A549 (cell line): ENCODE measurements at regions not wholly inside any gene's neighbourhood (a gene's known extent, or its start where the extent isn't known, plus 50 kb on each side); places are given as distances from the start of the nearest gene placed in this dataset.

Experiments used
- EP300 ChIP-seq, 2 experiments: fragments of >200 bp; sonication (Bioruptor Twin); formaldehyde crosslinking; IDR thresholded peaks; 2 replicates in 1 of 2; 3 replicates in 1 of 2; pipeline ENCODE4 v1.6.1; 2016 to 2017
- ESRRA ChIP-seq: fragments of 150-350 bp; IDR thresholded peaks from 2 replicates; pipeline ENCODE4 v1.6.1; 2014; ENCODE audit warnings: mild to moderate bottlenecking, low read length, borderline replicate concordance
- HDAC2 ChIP-seq: fragments of 200-600 bp; sonication (generic); IDR thresholded peaks from 2 replicates; pipeline ENCODE4 v1.6.1; 2016
- JUNB ChIP-seq: fragments of >200 bp; sonication (Bioruptor Twin); formaldehyde crosslinking; IDR thresholded peaks from 2 replicates; pipeline ENCODE4 v1.6.1; 2016
- MAZ ChIP-seq: fragments of 150-350 bp; IDR thresholded peaks from 2 replicates; pipeline ENCODE4 v1.6.1; 2014; ENCODE audit warnings: antibody characterized with exemption, low read depth, low read length, borderline replicate concordance
- POLR2A ChIP-seq: IDR thresholded peaks from 2 replicates; pipeline ENCODE4 v1.6.1; 2012; ENCODE audit warnings: mild to moderate bottlenecking, low read length
- RAD21 ChIP-seq, 2 experiments: fragments of >200 bp in 1 of 2; sonication (Bioruptor Twin) in 1 of 2; formaldehyde crosslinking in 1 of 2; IDR thresholded peaks in 1 of 2; conservative IDR thresholded peaks in 1 of 2; 2 replicates in 1 of 2; 3 replicates in 1 of 2; pipeline ENCODE4 v1.6.1; 2012 to 2018; ENCODE audit warnings: inconsistent platforms in 1 of 2
- RARB ChIP-seq: fragments of 250-450 bp; sonication (Bioruptor Pico); IDR thresholded peaks from 2 replicates; pipeline ENCODE4 v1.8.0; 2021; ENCODE audit warnings: mild to moderate bottlenecking, moderate library complexity
- SMC3 ChIP-seq: fragments of >200 bp; sonication (Bioruptor Twin); formaldehyde crosslinking; IDR thresholded peaks from 3 replicates; pipeline ENCODE4 v1.6.1; 2018; ENCODE audit warnings: inconsistent platforms
- TFCP2L1 ChIP-seq: fragments of 250-450 bp; sonication (Bioruptor Pico); IDR thresholded peaks from 2 replicates; pipeline ENCODE4 v1.5.0; 2021; ENCODE audit warnings: mild to moderate bottlenecking
- ZSCAN20 ChIP-seq: fragments of 250-450 bp; sonication (Bioruptor Pico); IDR thresholded peaks from 2 replicates; pipeline ENCODE4 v1.8.0; 2022; ENCODE audit warnings: mild to moderate bottlenecking, moderate library complexity
- TF ChIP-seq, protein P1 (sequence below): fragments of >200 bp; sonication (Bioruptor Twin); formaldehyde crosslinking; IDR thresholded peaks from 3 replicates; pipeline ENCODE4 v1.5.1; 2016
- TF ChIP-seq, protein P2 (sequence below): fragments of 450-650 bp; IDR thresholded peaks from 2 replicates; pipeline ENCODE4 v1.6.1; 2014; ENCODE audit warnings: antibody characterized with exemption

DNA sequence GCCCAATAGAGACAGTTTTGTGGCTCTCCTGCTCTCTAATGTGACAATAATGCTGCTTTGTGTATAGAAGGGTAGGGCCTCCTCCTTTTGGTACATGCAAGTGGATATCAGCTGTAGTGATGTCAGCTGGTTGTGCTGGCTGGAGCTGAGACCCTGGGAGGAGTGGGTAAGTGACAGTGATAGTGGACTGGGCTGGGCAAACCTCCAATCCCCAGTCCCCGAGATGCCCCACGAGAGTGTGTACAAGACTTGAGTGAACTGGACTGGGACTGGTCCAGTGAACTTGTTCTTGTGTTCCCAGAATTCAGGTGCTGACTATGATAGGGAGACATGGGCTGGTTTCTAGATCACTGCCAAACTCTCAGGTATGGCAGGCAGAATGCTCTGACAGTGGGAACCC is 583.6 kb upstream of the PCDH10 start:
- TF ChIP-seq, protein P1, sequence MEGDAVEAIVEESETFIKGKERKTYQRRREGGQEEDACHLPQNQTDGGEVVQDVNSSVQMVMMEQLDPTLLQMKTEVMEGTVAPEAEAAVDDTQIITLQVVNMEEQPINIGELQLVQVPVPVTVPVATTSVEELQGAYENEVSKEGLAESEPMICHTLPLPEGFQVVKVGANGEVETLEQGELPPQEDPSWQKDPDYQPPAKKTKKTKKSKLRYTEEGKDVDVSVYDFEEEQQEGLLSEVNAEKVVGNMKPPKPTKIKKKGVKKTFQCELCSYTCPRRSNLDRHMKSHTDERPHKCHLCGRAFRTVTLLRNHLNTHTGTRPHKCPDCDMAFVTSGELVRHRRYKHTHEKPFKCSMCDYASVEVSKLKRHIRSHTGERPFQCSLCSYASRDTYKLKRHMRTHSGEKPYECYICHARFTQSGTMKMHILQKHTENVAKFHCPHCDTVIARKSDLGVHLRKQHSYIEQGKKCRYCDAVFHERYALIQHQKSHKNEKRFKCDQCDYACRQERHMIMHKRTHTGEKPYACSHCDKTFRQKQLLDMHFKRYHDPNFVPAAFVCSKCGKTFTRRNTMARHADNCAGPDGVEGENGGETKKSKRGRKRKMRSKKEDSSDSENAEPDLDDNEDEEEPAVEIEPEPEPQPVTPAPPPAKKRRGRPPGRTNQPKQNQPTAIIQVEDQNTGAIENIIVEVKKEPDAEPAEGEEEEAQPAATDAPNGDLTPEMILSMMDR, result no peak
- no peak for TF ChIP-seq RARB (CRISPR knock-in tag)
- TF ChIP-seq JUNB, result no peak
- no peak for TF ChIP-seq POLR2A
- no peak for TF ChIP-seq EP300 (IDR thresholded peaks at IDR 0.05)
- no peak for TF ChIP-seq ESRRA
- TF ChIP-seq MAZ, result no peak
- TF ChIP-seq TFCP2L1 (CRISPR knock-in tag), result no peak
- no peak for TF ChIP-seq ZSCAN20 (CRISPR knock-in tag)
- no peak for TF ChIP-seq RAD21 (conservative IDR thresholded peaks at IDR 0.05 in 1 of 2, IDR thresholded peaks at IDR 0.05 in 1 of 2)
- TF ChIP-seq, protein P2, sequence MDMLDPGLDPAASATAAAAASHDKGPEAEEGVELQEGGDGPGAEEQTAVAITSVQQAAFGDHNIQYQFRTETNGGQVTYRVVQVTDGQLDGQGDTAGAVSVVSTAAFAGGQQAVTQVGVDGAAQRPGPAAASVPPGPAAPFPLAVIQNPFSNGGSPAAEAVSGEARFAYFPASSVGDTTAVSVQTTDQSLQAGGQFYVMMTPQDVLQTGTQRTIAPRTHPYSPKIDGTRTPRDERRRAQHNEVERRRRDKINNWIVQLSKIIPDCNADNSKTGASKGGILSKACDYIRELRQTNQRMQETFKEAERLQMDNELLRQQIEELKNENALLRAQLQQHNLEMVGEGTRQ, result no peak
- no peak for TF ChIP-seq HDAC2
- TF ChIP-seq SMC3, result no peak
